ENCODE measurements at regions not wholly inside any gene's neighbourhood (a gene's known extent, or its start where the extent isn't known, plus 50 kb on each side); places are given as distances from the start of the nearest gene placed in this dataset.
"Not testable (repeated sequence)": the region's sequence is repeated elsewhere in the genome, so short reads cannot be mapped to it uniquely, and the experiment has no call there.

DNA sequence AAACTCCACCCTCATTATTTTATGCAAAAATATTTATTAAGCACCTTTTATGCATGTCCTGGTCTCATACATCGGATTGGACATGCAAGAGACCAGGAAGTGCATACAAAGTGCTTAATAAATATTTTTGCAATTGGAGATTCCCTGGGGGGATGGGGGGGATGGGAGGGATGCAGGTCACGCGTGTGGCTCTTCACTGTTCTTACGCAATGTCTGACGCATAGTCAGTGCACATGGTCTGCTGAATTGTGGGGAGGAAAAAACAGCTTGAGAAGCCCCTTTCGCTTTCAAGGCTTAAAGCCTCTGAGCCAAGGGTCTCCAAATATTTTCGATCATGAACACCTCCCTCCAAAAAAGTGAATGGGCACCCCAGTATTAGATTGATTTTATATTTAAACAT lies 96.7 kb upstream of the XYLT1 start:
- DNase-seq: no peak

GRCh38 chr16:17566656-17567450 lies 96.1 kb upstream of the XYLT1 start:
- DNase-seq: no peak

DNA sequence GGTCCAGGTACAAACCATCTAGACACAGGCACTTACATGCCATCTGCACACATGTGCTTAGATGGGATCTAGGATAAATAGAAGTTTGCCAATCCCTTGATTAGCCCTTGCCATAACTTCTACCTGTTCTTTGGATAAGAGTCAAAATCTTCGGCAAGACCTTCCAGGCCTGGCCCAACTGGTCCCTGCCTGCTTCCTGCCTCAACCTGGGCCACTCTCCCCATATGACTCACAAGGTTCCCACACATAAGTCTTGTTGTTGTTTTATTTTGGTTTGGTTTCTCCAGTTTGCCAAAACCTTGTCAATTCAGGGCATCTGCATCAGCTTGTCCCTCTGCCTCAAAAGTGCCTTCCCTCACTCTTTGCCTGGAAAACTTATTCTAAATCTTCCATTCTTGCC lies 95.3 kb upstream of the XYLT1 start:
- DNase-seq: no peak

GRCh38 chr16:17565605-17566004 lies 94.8 kb upstream of the XYLT1 start:
- DNase-seq: no peak

GRCh38 chr16:17564856-17565255 lies 94.1 kb upstream of the XYLT1 start:
- DNase-seq: no peak

GRCh38 chr16:17563323-17564091 lies 92.7 kb upstream of the XYLT1 start:
- no peak for DNase-seq

DNA sequence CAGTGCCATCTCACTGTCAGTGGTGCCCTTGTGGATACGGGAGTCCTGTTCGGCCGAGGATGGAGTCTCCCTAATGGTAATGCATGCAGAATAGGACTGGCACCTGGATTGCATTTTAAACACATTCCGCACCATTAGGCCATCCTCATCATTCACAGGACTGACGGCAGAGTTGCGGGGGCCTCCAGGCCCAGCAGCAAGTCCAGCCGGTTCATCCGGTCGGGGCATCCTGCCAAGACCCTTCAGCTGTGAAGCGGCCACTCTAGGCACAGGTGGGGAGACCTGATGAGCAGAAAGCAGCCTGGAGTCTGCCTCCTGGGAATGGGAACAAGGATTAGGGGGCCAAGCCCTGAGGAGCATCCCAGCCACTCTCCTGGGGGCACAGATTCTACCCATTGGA lies 90.3 kb upstream of the XYLT1 start:
- no peak for DNase-seq

GRCh38 chr16:17560548-17560947 lies 89.8 kb upstream of the XYLT1 start:
- no peak for DNase-seq

GRCh38 chr16:17559394-17559793 lies 88.6 kb upstream of the XYLT1 start:
- no peak for DNase-seq

DNA sequence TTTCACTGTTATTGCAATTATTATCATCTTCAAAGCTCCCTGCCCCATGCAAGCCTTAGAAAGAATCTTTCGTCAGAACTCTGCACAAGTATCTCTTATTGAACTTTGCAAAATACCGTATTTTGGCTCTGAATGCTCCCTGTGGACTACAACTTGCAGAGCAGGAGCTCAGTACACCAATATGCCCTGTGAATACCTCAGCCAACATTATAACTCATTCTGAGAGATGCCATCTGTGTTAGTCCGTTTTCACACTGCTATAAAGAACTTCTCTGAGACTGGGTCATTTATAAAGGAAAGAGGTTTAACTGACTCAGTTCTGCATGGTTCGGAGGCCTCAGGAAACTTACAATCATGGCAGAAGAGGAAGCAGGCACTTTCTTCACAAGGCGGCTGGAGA lies 87.2 kb upstream of the XYLT1 start:
- DNase-seq: no peak

GRCh38 chr16:17557480-17557879 lies 86.7 kb upstream of the XYLT1 start:
- no peak for DNase-seq

- no peak for DNase-seq
These were observed 85.7 kb upstream of the XYLT1 start for GRCh38 chr16:17556276-17557052.

- no peak for DNase-seq
These were observed 84.4 kb upstream of the XYLT1 start for GRCh38 chr16:17555176-17555575.

GRCh38 chr16:17552351-17552750 lies 81.6 kb upstream of the XYLT1 start:
- no peak for DNase-seq

DNA sequence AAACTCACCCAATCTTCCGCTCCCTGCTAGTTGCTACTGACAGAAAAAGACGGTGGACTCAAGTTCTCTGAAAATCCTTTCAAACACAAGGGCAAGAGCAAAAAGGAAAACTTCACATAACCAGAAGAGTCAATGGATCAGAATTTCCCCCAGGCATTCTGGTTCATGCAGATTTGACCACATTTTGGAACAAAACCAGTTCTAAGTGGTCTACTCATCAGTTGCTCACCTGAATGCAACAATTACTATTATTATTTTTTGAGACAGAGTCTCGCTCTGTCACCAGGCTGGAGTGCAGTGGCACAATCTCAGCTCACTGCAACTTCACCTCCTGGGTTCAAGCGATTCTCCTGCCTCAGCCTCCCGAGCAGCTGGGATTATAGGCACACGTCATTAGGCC lies 80.9 kb upstream of the XYLT1 start:
- not testable (repeated sequence) for DNase-seq

- no peak for DNase-seq
These were observed 78.1 kb upstream of the XYLT1 start for GRCh38 chr16:17548825-17549224.

DNA sequence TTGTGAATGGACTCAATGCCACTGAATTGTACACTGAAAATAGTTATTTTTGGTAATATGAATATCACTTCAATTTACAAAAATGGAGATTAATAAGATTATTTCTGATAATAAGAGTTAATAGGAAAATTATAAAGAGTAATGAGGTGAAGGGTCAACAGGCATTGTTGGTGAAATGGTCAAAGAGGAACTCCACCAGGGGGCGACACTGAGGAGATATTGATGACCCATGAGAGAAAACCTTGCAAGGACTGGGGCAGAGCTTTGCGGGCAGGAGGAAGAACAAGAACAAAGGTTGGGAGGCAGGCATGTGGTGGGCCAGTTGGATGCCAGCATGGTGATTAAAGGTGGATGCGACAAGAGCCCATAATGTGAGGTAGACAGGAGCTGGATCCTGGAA lies 74.0 kb upstream of the XYLT1 start:
- DNase-seq: peak; percentile 3

DNA sequence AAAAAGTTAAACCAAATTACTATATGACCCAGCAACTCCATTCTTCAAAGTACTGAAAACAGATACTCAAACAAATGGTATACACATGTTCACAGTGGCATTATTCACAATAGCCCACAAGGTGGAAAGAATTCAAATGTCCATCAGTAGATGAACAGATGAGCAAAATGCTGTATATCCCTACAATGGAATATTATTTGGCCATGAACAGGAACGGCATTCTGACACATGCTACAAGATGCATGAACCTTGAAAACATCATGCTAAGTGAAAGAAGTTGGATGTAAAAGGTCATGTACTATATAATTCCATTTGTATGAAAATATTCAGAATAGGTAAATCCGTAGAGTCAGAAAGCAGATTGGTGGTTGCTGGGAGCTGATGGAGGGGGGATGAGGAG lies 73.5 kb upstream of the XYLT1 start:
- no peak for DNase-seq

DNA sequence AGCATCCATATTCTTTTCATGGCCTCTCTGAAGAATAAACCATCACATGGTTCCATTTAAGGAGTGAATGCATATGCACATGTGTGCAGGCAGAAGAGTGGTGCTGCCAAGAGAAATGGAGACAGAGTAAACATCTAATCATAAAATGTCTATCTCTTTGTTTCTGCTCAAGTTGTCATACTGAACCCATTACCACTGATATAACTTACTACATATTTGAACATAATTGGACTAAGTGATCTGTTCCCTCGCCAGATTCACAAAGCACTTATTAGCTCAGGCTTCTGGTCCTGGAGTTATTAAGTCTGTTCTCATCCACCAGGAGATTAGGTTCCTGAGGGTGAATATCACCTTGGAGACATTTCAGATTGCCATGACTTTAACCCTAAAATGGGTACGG lies 72.3 kb upstream of the XYLT1 start:
- DNase-seq: no peak

- no peak for DNase-seq
These were observed 70.6 kb upstream of the XYLT1 start for GRCh38 chr16:17541324-17541723.

GRCh38 chr16:17538927-17539326 lies 68.2 kb upstream of the XYLT1 start:
- no peak for DNase-seq

DNA sequence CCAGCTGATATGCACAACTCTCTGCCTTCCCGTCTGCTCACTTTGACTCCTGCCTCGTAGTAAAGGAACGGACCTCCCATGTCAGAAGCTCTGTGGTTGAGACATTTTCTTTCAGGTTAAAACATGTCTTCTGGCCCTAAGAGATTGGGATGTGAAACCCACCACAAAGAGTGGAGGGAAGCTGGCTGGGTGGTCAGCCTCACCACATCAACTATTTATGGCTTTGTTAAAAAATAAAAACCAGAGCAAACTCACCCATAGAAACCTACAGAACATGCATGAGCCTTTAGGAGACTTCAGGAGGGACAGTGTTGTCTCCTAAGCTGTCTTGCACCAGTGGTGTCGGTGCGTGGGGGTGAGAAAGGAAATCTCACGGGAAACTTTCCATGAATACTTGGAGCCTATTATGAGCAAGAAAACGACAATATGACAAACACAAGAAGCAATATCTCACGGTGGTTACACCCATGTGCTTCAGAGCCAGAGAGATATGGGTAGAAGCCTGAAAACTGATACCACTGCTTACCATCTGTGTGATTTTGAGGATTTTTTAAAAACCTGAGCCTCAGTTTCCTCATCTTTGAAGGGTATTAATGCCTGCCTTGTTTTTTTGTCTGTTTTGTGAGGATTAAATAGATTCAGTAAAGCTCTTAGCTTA lies 61.7 kb upstream of the XYLT1 start:
- DNase-seq: no peak

Data from activated CD4-positive, alpha-beta T cell treated with anti-CD3 and anti-CD28 coated beads, Interleukin-2, amount 50 U/mL, for 4 hours (primary cell).